Activated B cell treated with CpG ODN at 0.5 μM for 24 hours (primary cell): ENCODE measurements at regions not wholly inside any gene's neighbourhood (a gene's known extent, or its start where the extent isn't known, plus 50 kb on each side); places are given as distances from the start of the nearest gene placed in this dataset.

Experiments used
- ATAC-seq: fragments of 200-7000 bp; cut with Tn5 transposase; one replicate; pipeline ENCODE4 v1.10.0; 2021; ENCODE audit warnings: low read depth, mild to moderate bottlenecking, moderate library complexity
- CTCF ChIA-PET: fragments of 350-600 bp; sonication (Branson Sonifier 250); formaldehyde crosslinking; loops from one replicate; lab custom pipeline; 2021; ENCODE audit warnings: antibody characterized with exemption; lab: Charles Lee
- POLR2A ChIA-PET: fragments of 350-600 bp; sonication (Branson Sonifier 250); formaldehyde crosslinking; loops from one replicate; lab custom pipeline; 2021; ENCODE audit warnings: antibody characterized with exemption; lab: Charles Lee
- DNase-seq: peaks from one replicate; pipeline ENCODE4 v3.0.0; 2022
- H3K27ac Mint-ChIP-seq: one replicate; pipeline ENCODE4 v1.8.0; 2020; ENCODE audit warnings: mixed read lengths
- H3K27me3 Mint-ChIP-seq: one replicate; pipeline ENCODE4 v1.8.0; 2021; ENCODE audit warnings: mixed read lengths
- H3K36me3 Mint-ChIP-seq: one replicate; pipeline ENCODE4 v1.8.0; 2021; ENCODE audit warnings: low read depth, mixed read lengths
- H3K4me1 Mint-ChIP-seq: one replicate; pipeline ENCODE4 v1.8.0; 2021; ENCODE audit warnings: mixed read lengths
- H3K4me3 Mint-ChIP-seq: one replicate; pipeline ENCODE4 v1.8.0; 2020; ENCODE audit warnings: mild to moderate bottlenecking, mixed read lengths
- H3K9me3 Mint-ChIP-seq: one replicate; pipeline ENCODE4 v1.8.0; 2020; ENCODE audit warnings: mixed read lengths
- intact Hi-C: fragments of 100-400 bp; cut with micrococcal nuclease; formaldehyde crosslinking; loops from one replicate; pipeline ENCODE4 v1.15.1; 2024
- TF ChIP-seq, protein P1 (sequence below): fragments of 200-600 bp; IDR thresholded peaks from one replicate; pipeline ENCODE4 v1.8.0; 2022; ENCODE audit warnings: antibody characterized with exemption, mild to moderate bottlenecking

DNA sequence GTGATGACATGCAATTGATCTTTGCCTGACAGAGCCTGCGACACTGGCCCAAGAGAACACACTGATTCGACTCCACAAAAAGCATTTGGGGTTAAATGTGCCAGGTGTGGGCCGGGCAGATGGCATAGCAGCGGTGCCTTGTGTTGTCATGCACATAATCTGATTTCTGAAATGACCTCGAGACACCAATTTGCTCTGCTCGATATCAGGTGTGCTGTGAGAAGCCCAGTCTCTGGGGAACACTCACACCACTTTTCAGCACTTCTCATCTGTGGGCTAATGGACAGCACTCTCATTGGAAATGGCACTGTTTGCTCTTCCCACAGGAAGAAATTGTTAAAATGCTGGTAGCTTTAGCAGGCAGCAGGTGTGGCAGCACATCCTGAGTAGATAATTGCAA lies 738.3 kb upstream of the TENM3 start:
- ATAC-seq = no peak
- Mint-ChIP-seq H3K27me3 (no peaks in the 10 kb centered on the region), H3K36me3 (no peaks in the 10 kb centered on the region), H3K9me3 (no peaks in the 10 kb centered on the region), H3K27ac (no peak overlapping the region), H3K4me1 (no peaks in the 10 kb centered on the region), H3K4me3 (no peak overlapping the region)
- DNase-seq = no peak
- intact Hi-C loops = no loop called here
- TF ChIP-seq, protein P1, sequence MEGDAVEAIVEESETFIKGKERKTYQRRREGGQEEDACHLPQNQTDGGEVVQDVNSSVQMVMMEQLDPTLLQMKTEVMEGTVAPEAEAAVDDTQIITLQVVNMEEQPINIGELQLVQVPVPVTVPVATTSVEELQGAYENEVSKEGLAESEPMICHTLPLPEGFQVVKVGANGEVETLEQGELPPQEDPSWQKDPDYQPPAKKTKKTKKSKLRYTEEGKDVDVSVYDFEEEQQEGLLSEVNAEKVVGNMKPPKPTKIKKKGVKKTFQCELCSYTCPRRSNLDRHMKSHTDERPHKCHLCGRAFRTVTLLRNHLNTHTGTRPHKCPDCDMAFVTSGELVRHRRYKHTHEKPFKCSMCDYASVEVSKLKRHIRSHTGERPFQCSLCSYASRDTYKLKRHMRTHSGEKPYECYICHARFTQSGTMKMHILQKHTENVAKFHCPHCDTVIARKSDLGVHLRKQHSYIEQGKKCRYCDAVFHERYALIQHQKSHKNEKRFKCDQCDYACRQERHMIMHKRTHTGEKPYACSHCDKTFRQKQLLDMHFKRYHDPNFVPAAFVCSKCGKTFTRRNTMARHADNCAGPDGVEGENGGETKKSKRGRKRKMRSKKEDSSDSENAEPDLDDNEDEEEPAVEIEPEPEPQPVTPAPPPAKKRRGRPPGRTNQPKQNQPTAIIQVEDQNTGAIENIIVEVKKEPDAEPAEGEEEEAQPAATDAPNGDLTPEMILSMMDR = no peak
- ChIA-PET CTCF (no interaction called here), POLR2A (no interaction called here)

DNA sequence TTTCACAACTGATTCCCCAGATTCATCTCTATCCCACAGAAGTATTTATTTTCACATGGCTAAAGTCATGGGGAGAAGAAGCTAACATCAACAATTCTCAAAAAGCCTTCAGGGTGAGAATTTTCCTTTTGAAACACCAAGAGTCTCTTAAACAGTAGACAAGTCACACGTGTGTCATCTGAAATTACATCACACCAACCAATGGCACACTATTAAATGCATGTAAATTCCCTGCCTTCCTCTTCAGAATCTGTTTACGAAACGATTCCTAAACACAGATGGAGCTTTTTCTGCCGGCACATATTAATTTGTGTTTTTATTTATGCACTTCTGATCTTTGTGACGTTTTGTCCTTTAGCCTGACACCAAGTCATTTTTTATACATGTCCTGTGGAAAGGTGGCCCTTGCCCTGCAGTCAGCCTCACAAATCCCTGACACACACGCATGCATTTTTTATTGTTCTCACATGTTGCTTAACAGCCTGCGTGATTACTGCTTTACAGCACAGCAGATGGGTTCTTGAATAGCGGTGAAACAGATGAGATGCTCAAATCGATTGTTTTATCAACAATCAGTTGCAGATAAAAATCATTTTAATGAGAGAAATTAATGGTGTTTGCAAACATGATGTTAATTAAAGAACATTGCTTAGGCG lies 735.9 kb upstream of the TENM3 start:
- H3K27me3 Mint-ChIP-seq = no peaks in the 10 kb centered on the region
- TF ChIP-seq, protein P1 = no peak
- H3K4me3 Mint-ChIP-seq = no peak overlapping the region
- ChIA-PET CTCF (no interaction called here), POLR2A (no interaction called here)
- DNase-seq (no peak), ATAC-seq (no peak)
- H3K4me1 Mint-ChIP-seq = no peaks in the 10 kb centered on the region
- intact Hi-C loops = no loop called here
- no peak overlapping the region for H3K27ac Mint-ChIP-seq
- H3K9me3 Mint-ChIP-seq = no peaks in the 10 kb centered on the region
- H3K36me3 Mint-ChIP-seq = no peaks in the 10 kb centered on the region

DNA sequence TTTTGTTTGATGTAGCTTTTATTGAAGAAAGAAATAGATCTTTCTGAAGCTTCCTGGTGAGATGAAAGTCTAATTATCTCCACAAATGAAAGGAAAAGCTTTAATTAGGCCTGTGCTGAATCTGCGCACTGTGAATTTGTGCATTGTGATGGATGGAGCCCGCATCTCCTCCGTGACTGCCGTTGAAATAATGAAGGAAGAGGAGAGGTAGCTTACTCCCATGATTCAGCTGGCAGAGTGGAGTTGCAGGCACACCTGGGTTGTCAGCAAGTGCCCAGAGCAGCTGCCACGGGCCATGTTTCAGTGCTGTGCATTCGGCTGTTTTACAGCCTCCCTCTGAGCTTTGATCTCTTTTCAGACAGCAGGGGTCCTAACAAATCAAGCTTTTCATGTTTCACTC lies 735.3 kb upstream of the TENM3 start:
- intact Hi-C loops = no loop called here
- DNase-seq = no peak
- H3K4me3 Mint-ChIP-seq = no peak overlapping the region
- H3K27me3 Mint-ChIP-seq = no peaks in the 10 kb centered on the region
- no peak overlapping the region for H3K27ac Mint-ChIP-seq
- ChIA-PET POLR2A (no interaction called here), CTCF (no interaction called here)
- no peaks in the 10 kb centered on the region for H3K9me3 Mint-ChIP-seq
- H3K36me3 Mint-ChIP-seq = no peaks in the 10 kb centered on the region
- H3K4me1 Mint-ChIP-seq = no peaks in the 10 kb centered on the region
- TF ChIP-seq, protein P1 = no peak
- no peak for ATAC-seq

DNA sequence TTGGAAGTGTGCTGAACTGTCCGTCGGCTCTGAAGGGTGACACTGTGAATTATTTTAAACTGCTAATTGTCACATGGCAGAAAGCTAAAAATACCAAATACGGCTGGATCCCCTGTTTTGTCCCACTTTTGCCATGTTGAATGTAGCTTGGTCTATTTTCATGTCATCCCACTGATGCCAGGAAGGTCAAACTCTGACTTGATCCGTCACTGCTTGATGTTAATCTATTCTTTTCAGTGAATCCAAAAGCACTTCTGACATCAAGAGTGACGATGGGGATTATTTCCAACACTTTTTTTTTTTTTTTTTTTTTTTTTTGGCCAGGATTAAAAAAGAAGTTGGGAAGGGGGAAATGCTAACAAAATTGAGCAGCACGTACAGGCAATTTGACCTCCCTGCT lies 734.6 kb upstream of the TENM3 start:
- no peaks in the 10 kb centered on the region for H3K27me3 Mint-ChIP-seq
- ATAC-seq (no peak), DNase-seq (no peak)
- intact Hi-C loops = no loop called here
- H3K4me3 Mint-ChIP-seq = no peak overlapping the region
- no peaks in the 10 kb centered on the region for H3K36me3 Mint-ChIP-seq
- no peaks in the 10 kb centered on the region for H3K4me1 Mint-ChIP-seq
- TF ChIP-seq, protein P1 = no peak
- POLR2A ChIA-PET = no interaction called here
- no peaks in the 10 kb centered on the region for H3K9me3 Mint-ChIP-seq
- H3K27ac Mint-ChIP-seq = no peak overlapping the region
- CTCF ChIA-PET = no interaction called here

DNA sequence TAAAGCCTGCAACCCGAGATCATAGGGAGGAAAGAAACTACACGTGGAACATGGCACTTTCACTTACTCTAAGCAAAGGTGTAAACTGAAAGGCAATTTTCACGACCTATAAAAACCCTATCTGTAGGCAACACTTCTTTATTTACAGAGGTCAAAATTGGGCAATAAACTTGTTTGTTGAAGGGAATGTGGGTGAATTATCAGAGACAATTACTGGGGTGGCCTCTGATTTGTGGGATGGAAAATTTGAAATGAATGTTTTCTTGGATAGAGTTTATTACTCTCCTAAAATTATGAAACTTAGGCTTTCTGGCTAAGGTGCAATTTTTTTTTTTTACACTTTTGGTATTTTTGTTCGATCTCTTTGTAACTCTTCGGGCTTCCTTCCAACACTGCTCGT lies 734.1 kb upstream of the TENM3 start:
- TF ChIP-seq, protein P1 = no peak
- DNase-seq (no peak), ATAC-seq (no peak)
- H3K4me3 Mint-ChIP-seq = no peak overlapping the region
- H3K9me3 Mint-ChIP-seq = no peaks in the 10 kb centered on the region
- no peaks in the 10 kb centered on the region for H3K36me3 Mint-ChIP-seq
- H3K4me1 Mint-ChIP-seq = no peaks in the 10 kb centered on the region
- H3K27ac Mint-ChIP-seq = no peak overlapping the region
- H3K27me3 Mint-ChIP-seq = no peaks in the 10 kb centered on the region
- ChIA-PET CTCF (no interaction called here), POLR2A (no interaction called here)
- intact Hi-C loops = no loop called here
